HCT116 (cell line): ENCODE measurements at regions not wholly inside any gene's neighbourhood (a gene's known extent, or its start where the extent isn't known, plus 50 kb on each side); places are given as distances from the start of the nearest gene placed in this dataset.

Experiments
- ATAC-seq: fragments of 200-7000 bp; cut with Tn5 transposase; 2 replicates; pipeline ENCODE4 v1.9.1; 2020; ENCODE audit warnings: mild to moderate bottlenecking, moderate library complexity
- BruUV-seq: library from RNA; stranded (reverse); fragments of 400-500 nt; replicated peaks from 2 replicates; lab custom pipeline; 2021; lab: Mats Ljungman, UMichigan
- CTCF ChIA-PET: fragments of 300-600 bp; sonication (Branson Sonifier 250); formaldehyde crosslinking; loops from one replicate; lab custom pipeline; 2021; ENCODE audit warnings: antibody characterized with exemption; lab: Charles Lee
- POLR2A ChIA-PET: fragments of 300-600, 350-600 bp; sonication (Branson Sonifier 250); formaldehyde crosslinking; loops from one replicate; lab custom pipeline; 2021; ENCODE audit warnings: antibody characterized with exemption; lab: Charles Lee
- RAD21 ChIA-PET, 2 experiments: fragments of 300-600 bp; sonication (Branson Sonifier 250); formaldehyde crosslinking; loops; one replicate each; lab custom pipeline; 2023; ENCODE audit warnings: low total read pairs in 2 of 2; ENCODE audit not compliant: uncharacterized antibody in 2 of 2, unreplicated experiment in 2 of 2, low non-redundant PET in 1 of 2; lab: Charles Lee
- DNase-seq: peaks from one replicate; pipeline ENCODE4 v3.0.0-alpha.2; 2010; ENCODE audit warnings: low read depth, low spot score
- H2AFZ ChIP-seq: fragments of 200-600 bp; shearing (Covaris generic), sonication (generic); 2 replicates; pipeline ENCODE4 v1.6.1; 2017; ENCODE audit warnings: low read depth, mixed run types, mixed read lengths, antibody characterized with exemption, low read length; ENCODE audit not compliant: poor library complexity, severe bottlenecking
- H3K27ac ChIP-seq: 2 replicates; pipeline ENCODE4 v1.5.1; 2012; ENCODE audit warnings: low read depth, low read length
- H3K27me3 ChIP-seq: fragments of 200-600 bp; sonication (generic); 2 replicates; pipeline ENCODE4 v1.6.1; 2016; ENCODE audit warnings: mixed run types, low read length, mixed read lengths; ENCODE audit not compliant: insufficient read depth
- H3K36me3 ChIP-seq, 2 experiments: fragments of 200-500 bp in 1 of 2; fragments of 200-600 bp in 1 of 2; sonication (Bioruptor generic) in 1 of 2; sonication (generic) in 1 of 2; 2 replicates each; pipeline versions ENCODE4 v1.5.1 to v1.6.1; 2014 to 2016; ENCODE audit warnings: low read length in 2 of 2, inconsistent platforms in 1 of 2, mixed read lengths in 1 of 2, mixed run types in 1 of 2; ENCODE audit not compliant: insufficient read depth in 2 of 2, control insufficient read depth in 1 of 2
- H3K4me1 ChIP-seq, 2 experiments: fragments of 200-600 bp in 1 of 2; sonication (generic) in 1 of 2; 2 replicates each; pipeline versions ENCODE4 v1.5.1 to v1.6.1; 2012 to 2017; ENCODE audit warnings: low read length in 2 of 2, inconsistent platforms in 1 of 2, mild to moderate bottlenecking in 1 of 2, mixed read lengths in 1 of 2, mixed run types in 1 of 2, moderate library complexity in 1 of 2; ENCODE audit not compliant: insufficient read depth in 2 of 2, control insufficient read depth in 1 of 2
- H3K4me2 ChIP-seq: fragments of 200-600 bp; sonication (generic); 2 replicates; pipeline ENCODE4 v1.6.1; 2017; ENCODE audit warnings: mixed run types, low read length, mixed read lengths
- H3K4me3 ChIP-seq, 2 experiments: fragments of 200-600 bp in 1 of 2; sonication (generic) in 1 of 2; replicated peaks in 1 of 2; 2 replicates each; pipeline ENCODE4 v1.5.1; 2011 to 2016; ENCODE audit warnings: low read length in 2 of 2, control low read depth in 1 of 2, low read depth in 1 of 2, mild to moderate bottlenecking in 1 of 2, mixed read lengths in 1 of 2, mixed run types in 1 of 2
- H3K79me2 ChIP-seq: fragments of 200-600 bp; sonication (generic); 2 replicates; pipeline ENCODE4 v1.6.1; 2017; ENCODE audit warnings: mild to moderate bottlenecking, mixed run types, low read length, moderate library complexity, mixed read lengths; ENCODE audit not compliant: insufficient read depth
- H3K9ac ChIP-seq: fragments of 200-600 bp; sonication (generic); 2 replicates; pipeline ENCODE4 v1.6.1; 2016; ENCODE audit warnings: low read length, mixed read lengths
- H3K9me2 ChIP-seq: fragments of 200-600 bp; sonication (generic), shearing (Covaris generic); 2 replicates; pipeline ENCODE4 v1.6.1; 2017; ENCODE audit warnings: mixed run types, mild to moderate bottlenecking, moderate library complexity; ENCODE audit not compliant: insufficient read depth
- H3K9me3 ChIP-seq, 2 experiments: fragments of 200-500 bp in 1 of 2; fragments of 200-600 bp in 1 of 2; sonication (Bioruptor generic) in 1 of 2; sonication (generic) in 1 of 2; 2 replicates each; pipeline ENCODE4 v1.6.1; 2014 to 2017; ENCODE audit warnings: low read length in 2 of 2, mixed read lengths in 2 of 2, inconsistent platforms in 1 of 2, low read depth in 1 of 2, mild to moderate bottlenecking in 1 of 2, mixed run types in 1 of 2, moderate library complexity in 1 of 2; ENCODE audit not compliant: control insufficient read depth in 1 of 2, insufficient read depth in 1 of 2
- H4K20me1 ChIP-seq: fragments of 200-600 bp; sonication (generic), shearing (Covaris generic); 2 replicates; pipeline ENCODE4 v1.6.1; 2017; ENCODE audit warnings: mixed run types, mild to moderate bottlenecking, moderate library complexity; ENCODE audit not compliant: insufficient read depth
- CTCF ChIP-seq, 3 experiments: fragments of 200-600 bp in 1 of 3; sonication (generic) in 1 of 3; IDR thresholded peaks in 2 of 3; conservative IDR thresholded peaks in 1 of 3; 2 replicates each; pipeline ENCODE4 v1.5.1; 2012 to 2017; ENCODE audit warnings: low read depth in 2 of 3, low read length in 2 of 3, antibody characterized with exemption in 1 of 3, borderline replicate concordance in 1 of 3, control low read depth in 1 of 3, mild to moderate bottlenecking in 1 of 3, mixed read lengths in 1 of 3, mixed run types in 1 of 3, moderate library complexity in 1 of 3; ENCODE audit not compliant: insufficient read depth in 1 of 3
- ELF1 ChIP-seq: IDR thresholded peaks from 2 replicates; pipeline ENCODE4 v1.6.1; 2012; ENCODE audit warnings: low read depth, borderline replicate concordance
- FOSL1 ChIP-seq: IDR thresholded peaks from 2 replicates; pipeline ENCODE4 v1.6.1; 2012; ENCODE audit warnings: low read depth
- POLR2AphosphoS5 ChIP-seq: IDR thresholded peaks from 2 replicates; pipeline ENCODE4 v1.6.1; 2011; ENCODE audit warnings: mild to moderate bottlenecking, low read depth, low read length, moderate library complexity
- RAD21 ChIP-seq: IDR thresholded peaks from 2 replicates; pipeline ENCODE4 v1.6.1; 2012; ENCODE audit warnings: low read depth, mild to moderate bottlenecking
- SRF ChIP-seq: IDR thresholded peaks from 2 replicates; pipeline ENCODE4 v1.6.1; 2012; ENCODE audit warnings: low read depth
- ZNF274 ChIP-seq: fragments of 200-500 bp; sonication (Bioruptor generic); IDR thresholded peaks from 2 replicates; pipeline ENCODE4 v1.6.1; 2014; ENCODE audit warnings: mild to moderate bottlenecking, low read depth, low read length, inconsistent platforms
- intact Hi-C: fragments of 100-400 bp; cut with micrococcal nuclease; formaldehyde crosslinking; loops from 2 replicates; pipeline ENCODE4 v1.10.0; 2022
- TF ChIP-seq, protein P1 (sequence below): IDR thresholded peaks from 2 replicates; pipeline ENCODE4 v1.6.1; 2012; ENCODE audit warnings: low read depth
- TF ChIP-seq, protein P2 (sequence below): IDR thresholded peaks from 2 replicates; pipeline ENCODE4 v1.6.1; 2012
- TF ChIP-seq, protein P3 (sequence below): IDR thresholded peaks from 2 replicates; pipeline ENCODE4 v1.6.1; 2012

DNA sequence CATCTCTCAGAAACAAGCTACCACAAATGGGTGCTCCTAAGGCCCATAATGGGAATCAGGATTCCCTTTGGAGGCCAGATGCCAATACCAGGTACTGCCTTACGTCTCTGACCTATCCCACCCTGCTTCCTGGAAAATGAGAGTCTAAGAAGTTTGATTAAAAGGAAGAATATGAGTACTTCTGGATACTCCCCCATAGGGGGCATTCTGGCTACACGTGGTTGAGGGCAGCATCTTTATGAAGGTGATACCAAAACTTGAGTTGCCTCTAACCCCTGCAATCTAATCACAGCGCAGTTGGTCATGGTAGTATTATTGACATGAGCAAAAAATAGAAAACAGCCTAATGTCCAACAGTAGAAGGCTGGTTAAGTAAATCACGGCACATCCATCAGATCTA is 184.2 kb upstream of the LHX5 start:
- no TSS peak for BruUV-seq
- intact Hi-C loops: no loop called here
- H3K36me3 ChIP-seq: no peaks in the 10 kb centered on the region
- TF ChIP-seq ZNF274 (no peak), CTCF (IDR thresholded peaks at IDR 0.05 in 2 of 3, conservative IDR thresholded peaks at IDR 0.05 in 1 of 3; ENCODE audit: borderline replicate concordance in 1 of 3, insufficient read depth in 1 of 3, low read depth in 2 of 3, low read length in 2 of 3) (peak; percentile 8 to 33 (median 21); a peak in 1 of 6 replicates), RAD21 (peak; percentile 49), FOSL1 (no peak), SRF (no peak), ELF1 (no peak), POLR2AphosphoS5 (no peak)
- TF ChIP-seq, protein P1, sequence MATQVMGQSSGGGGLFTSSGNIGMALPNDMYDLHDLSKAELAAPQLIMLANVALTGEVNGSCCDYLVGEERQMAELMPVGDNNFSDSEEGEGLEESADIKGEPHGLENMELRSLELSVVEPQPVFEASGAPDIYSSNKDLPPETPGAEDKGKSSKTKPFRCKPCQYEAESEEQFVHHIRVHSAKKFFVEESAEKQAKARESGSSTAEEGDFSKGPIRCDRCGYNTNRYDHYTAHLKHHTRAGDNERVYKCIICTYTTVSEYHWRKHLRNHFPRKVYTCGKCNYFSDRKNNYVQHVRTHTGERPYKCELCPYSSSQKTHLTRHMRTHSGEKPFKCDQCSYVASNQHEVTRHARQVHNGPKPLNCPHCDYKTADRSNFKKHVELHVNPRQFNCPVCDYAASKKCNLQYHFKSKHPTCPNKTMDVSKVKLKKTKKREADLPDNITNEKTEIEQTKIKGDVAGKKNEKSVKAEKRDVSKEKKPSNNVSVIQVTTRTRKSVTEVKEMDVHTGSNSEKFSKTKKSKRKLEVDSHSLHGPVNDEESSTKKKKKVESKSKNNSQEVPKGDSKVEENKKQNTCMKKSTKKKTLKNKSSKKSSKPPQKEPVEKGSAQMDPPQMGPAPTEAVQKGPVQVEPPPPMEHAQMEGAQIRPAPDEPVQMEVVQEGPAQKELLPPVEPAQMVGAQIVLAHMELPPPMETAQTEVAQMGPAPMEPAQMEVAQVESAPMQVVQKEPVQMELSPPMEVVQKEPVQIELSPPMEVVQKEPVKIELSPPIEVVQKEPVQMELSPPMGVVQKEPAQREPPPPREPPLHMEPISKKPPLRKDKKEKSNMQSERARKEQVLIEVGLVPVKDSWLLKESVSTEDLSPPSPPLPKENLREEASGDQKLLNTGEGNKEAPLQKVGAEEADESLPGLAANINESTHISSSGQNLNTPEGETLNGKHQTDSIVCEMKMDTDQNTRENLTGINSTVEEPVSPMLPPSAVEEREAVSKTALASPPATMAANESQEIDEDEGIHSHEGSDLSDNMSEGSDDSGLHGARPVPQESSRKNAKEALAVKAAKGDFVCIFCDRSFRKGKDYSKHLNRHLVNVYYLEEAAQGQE: no peak
- TF ChIP-seq, protein P2, sequence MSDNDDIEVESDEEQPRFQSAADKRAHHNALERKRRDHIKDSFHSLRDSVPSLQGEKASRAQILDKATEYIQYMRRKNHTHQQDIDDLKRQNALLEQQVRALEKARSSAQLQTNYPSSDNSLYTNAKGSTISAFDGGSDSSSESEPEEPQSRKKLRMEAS: 0 out of 2 replicates have a peak, but pooled peaks have one; percentile 19
- TF ChIP-seq, protein P3, sequence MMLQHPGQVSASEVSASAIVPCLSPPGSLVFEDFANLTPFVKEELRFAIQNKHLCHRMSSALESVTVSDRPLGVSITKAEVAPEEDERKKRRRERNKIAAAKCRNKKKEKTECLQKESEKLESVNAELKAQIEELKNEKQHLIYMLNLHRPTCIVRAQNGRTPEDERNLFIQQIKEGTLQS: no peak
- ChIA-PET RAD21 (no interaction called here), POLR2A (no interaction called here), CTCF (no interaction called here)
- no peak overlapping the region for H2AFZ ChIP-seq
- no peak overlapping the region for H3K4me3 ChIP-seq
- peaks cover 14% of the 10 kb centered on the region for H3K27me3 ChIP-seq
- no peaks in the 10 kb centered on the region for H3K9me3 ChIP-seq
- no peak overlapping the region for H3K4me2 ChIP-seq
- H3K4me1 ChIP-seq: no peaks in the 10 kb centered on the region
- H3K79me2 ChIP-seq: no peaks in the 10 kb centered on the region
- H3K9me2 ChIP-seq: no peaks in the 10 kb centered on the region
- no peaks in the 10 kb centered on the region for H4K20me1 ChIP-seq
- DNase-seq: no peak
- no peak overlapping the region for H3K27ac ChIP-seq
- H3K9ac ChIP-seq: no peak overlapping the region
- ATAC-seq: peak; percentile 38; the same call in 1 of the 2 replicates
